ENCODE measurements at regions not wholly inside any gene's neighbourhood (a gene's known extent, or its start where the extent isn't known, plus 50 kb on each side); places are given as distances from the start of the nearest gene placed in this dataset.

DNA sequence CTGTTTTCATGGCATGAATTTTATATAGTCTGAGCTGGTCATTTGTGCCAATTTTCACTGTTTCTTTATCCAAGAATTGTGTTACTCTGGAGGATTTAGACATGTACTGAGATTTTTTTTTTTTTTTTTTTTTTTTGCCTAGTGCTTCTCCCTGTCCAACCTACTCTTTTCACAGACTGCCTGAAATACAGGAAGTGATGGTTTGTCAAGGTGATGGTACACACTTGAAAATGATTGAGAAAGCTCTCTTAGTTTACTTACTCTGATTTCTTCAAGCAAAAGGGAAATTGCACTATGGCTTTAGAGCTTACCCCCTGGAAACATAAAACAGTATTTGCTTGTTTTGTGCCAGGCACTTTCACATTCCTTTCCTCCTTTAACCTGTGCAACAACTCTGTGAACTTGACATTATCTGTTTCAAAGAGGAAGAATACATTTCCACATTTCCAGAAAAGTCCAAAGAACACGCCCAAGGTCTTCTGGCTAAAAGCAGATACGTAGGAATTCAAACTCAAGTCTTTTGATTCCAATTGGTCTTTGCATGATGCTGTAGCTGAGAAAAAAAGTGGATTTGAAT, 181.1 kb downstream of the SLC15A5 start (continued):
- TF ChIP-seq, protein P1, sequence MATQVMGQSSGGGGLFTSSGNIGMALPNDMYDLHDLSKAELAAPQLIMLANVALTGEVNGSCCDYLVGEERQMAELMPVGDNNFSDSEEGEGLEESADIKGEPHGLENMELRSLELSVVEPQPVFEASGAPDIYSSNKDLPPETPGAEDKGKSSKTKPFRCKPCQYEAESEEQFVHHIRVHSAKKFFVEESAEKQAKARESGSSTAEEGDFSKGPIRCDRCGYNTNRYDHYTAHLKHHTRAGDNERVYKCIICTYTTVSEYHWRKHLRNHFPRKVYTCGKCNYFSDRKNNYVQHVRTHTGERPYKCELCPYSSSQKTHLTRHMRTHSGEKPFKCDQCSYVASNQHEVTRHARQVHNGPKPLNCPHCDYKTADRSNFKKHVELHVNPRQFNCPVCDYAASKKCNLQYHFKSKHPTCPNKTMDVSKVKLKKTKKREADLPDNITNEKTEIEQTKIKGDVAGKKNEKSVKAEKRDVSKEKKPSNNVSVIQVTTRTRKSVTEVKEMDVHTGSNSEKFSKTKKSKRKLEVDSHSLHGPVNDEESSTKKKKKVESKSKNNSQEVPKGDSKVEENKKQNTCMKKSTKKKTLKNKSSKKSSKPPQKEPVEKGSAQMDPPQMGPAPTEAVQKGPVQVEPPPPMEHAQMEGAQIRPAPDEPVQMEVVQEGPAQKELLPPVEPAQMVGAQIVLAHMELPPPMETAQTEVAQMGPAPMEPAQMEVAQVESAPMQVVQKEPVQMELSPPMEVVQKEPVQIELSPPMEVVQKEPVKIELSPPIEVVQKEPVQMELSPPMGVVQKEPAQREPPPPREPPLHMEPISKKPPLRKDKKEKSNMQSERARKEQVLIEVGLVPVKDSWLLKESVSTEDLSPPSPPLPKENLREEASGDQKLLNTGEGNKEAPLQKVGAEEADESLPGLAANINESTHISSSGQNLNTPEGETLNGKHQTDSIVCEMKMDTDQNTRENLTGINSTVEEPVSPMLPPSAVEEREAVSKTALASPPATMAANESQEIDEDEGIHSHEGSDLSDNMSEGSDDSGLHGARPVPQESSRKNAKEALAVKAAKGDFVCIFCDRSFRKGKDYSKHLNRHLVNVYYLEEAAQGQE (IDR thresholded peaks at IDR 0.05; ENCODE audit: unreplicated experiment), result no peak

DNA sequence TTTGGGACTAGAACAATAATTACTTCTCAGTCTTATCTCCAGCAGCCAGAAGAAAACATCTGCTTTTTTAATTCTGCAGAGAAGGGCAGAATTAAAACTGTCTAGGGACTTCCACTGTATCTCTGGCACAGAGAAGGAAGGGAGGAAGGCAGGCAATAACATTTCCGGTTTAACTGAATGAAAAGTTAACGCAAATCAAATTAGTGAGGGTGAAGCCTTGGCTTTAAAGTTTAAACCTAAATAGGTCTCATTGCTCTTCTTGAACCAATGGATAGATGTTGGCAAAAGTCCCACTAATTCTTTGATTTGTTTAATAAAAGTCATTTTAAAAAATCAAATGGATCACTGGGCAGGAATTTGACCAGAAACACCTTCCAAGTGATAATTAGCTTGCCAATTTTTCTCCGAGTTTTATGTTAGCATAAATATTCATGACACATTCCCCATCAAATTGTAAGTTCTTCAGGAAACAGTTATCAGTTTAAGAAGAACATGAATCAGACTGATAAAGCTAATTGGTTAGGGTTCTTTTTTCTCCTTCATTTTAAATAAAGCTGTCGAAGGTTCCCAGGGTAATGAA, 181.9 kb downstream of the SLC15A5 start:
- H3K4me3 ChIP-seq, result no peak overlapping the region
- peaks cover 6% of the 10 kb centered on the region; the same call in 2 of the 3 replicates for H3K36me3 Mint-ChIP-seq (ENCODE audit: low read depth)
- H3K27me3 Mint-ChIP-seq (ENCODE audit: insufficient read depth, low read depth, poor library complexity), result no peaks in the 10 kb centered on the region
- no peaks in the 10 kb centered on the region for H3K36me3 ChIP-seq (ENCODE audit: insufficient read depth)
- no peak overlapping the region for H3K27ac Mint-ChIP-seq
- H2AFZ ChIP-seq, result no peak overlapping the region
- H3K79me2 ChIP-seq (replicated peaks; ENCODE audit: insufficient read depth), result no peaks in the 10 kb centered on the region
- no peak overlapping the region for H3K4me2 ChIP-seq
- no peaks in the 10 kb centered on the region for H3K4me1 Mint-ChIP-seq
- no peak overlapping the region for H3K4me3 Mint-ChIP-seq
- peaks cover 2% of the 10 kb centered on the region; the same call in 1 of the 2 replicates for H3K9me2 ChIP-seq (ENCODE audit: insufficient read depth)
- H3K27me3 ChIP-seq (ENCODE audit: insufficient read depth), result no peaks in the 10 kb centered on the region
- peaks cover 11% of the 10 kb centered on the region; the same call in 2 of the 3 replicates for H3K9me3 Mint-ChIP-seq
- no peak for ATAC-seq
- no peak for DNase-seq (ENCODE audit: low spot score)
- no peak overlapping the region for H3K27ac ChIP-seq (ENCODE audit: low read depth)
- no peaks in the 10 kb centered on the region for H3F3A ChIP-seq (replicated peaks; ENCODE audit: low read depth)
- H3K4me1 ChIP-seq (ENCODE audit: insufficient read depth), result no peaks in the 10 kb centered on the region
- H4K20me1 ChIP-seq (replicated peaks; ENCODE audit: insufficient read depth), result no peaks in the 10 kb centered on the region
- no peak for TF ChIP-seq CREB1 (CRISPR knock-in tag; IDR thresholded peaks at IDR 0.05; ENCODE audit: low read depth)
- TF ChIP-seq NANOG (IDR thresholded peaks at IDR 0.05; ENCODE audit: borderline replicate concordance), result no peak
- TF ChIP-seq ZNF114 (CRISPR knock-in tag; IDR thresholded peaks at IDR 0.05), result no peak
- no peak for TF ChIP-seq EZH2phosphoT487 (IDR thresholded peaks at IDR 0.05; ENCODE audit: unreplicated experiment)
- TF ChIP-seq, protein P2, sequence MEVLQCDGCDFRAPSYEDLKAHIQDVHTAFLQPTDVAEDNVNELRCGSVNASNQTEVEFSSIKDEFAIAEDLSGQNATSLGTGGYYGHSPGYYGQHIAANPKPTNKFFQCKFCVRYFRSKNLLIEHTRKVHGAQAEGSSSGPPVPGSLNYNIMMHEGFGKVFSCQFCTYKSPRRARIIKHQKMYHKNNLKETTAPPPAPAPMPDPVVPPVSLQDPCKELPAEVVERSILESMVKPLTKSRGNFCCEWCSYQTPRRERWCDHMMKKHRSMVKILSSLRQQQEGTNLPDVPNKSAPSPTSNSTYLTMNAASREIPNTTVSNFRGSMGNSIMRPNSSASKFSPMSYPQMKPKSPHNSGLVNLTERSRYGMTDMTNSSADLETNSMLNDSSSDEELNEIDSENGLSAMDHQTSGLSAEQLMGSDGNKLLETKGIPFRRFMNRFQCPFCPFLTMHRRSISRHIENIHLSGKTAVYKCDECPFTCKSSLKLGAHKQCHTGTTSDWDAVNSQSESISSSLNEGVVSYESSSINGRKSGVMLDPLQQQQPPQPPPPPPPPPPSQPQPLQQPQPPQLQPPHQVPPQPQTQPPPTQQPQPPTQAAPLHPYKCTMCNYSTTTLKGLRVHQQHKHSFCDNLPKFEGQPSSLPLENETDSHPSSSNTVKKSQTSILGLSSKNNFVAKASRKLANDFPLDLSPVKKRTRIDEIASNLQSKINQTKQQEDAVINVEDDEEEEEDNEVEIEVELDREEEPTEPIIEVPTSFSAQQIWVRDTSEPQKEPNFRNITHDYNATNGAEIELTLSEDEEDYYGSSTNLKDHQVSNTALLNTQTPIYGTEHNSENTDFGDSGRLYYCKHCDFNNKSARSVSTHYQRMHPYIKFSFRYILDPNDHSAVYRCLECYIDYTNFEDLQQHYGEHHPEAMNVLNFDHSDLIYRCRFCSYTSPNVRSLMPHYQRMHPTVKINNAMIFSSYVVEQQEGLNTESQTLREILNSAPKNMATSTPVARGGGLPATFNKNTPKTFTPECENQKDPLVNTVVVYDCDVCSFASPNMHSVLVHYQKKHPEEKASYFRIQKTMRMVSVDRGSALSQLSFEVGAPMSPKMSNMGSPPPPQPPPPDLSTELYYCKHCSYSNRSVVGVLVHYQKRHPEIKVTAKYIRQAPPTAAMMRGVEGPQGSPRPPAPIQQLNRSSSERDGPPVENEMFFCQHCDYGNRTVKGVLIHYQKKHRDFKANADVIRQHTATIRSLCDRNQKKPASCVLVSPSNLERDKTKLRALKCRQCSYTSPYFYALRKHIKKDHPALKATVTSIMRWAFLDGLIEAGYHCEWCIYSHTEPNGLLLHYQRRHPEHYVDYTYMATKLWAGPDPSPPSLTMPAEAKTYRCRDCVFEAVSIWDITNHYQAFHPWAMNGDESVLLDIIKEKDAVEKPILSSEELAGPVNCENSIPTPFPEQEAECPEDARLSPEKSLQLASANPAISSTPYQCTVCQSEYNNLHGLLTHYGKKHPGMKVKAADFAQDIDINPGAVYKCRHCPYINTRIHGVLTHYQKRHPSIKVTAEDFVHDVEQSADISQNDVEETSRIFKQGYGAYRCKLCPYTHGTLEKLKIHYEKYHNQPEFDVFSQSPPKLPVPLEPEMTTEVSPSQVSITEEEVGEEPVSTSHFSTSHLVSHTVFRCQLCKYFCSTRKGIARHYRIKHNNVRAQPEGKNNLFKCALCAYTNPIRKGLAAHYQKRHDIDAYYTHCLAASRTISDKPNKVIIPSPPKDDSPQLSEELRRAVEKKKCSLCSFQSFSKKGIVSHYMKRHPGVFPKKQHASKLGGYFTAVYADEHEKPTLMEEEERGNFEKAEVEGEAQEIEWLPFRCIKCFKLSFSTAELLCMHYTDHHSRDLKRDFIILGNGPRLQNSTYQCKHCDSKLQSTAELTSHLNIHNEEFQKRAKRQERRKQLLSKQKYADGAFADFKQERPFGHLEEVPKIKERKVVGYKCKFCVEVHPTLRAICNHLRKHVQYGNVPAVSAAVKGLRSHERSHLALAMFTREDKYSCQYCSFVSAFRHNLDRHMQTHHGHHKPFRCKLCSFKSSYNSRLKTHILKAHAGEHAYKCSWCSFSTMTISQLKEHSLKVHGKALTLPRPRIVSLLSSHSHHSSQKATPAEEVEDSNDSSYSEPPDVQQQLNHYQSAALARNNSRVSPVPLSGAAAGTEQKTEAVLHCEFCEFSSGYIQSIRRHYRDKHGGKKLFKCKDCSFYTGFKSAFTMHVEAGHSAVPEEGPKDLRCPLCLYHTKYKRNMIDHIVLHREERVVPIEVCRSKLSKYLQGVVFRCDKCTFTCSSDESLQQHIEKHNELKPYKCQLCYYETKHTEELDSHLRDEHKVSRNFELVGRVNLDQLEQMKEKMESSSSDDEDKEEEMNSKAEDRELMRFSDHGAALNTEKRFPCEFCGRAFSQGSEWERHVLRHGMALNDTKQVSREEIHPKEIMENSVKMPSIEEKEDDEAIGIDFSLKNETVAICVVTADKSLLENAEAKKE (CRISPR knock-in tag; IDR thresholded peaks at IDR 0.05), result no peak
- TF ChIP-seq POLR2AphosphoS5 (IDR thresholded peaks at IDR 0.05; ENCODE audit: low read depth), result no peak
- TF ChIP-seq, protein P3, sequence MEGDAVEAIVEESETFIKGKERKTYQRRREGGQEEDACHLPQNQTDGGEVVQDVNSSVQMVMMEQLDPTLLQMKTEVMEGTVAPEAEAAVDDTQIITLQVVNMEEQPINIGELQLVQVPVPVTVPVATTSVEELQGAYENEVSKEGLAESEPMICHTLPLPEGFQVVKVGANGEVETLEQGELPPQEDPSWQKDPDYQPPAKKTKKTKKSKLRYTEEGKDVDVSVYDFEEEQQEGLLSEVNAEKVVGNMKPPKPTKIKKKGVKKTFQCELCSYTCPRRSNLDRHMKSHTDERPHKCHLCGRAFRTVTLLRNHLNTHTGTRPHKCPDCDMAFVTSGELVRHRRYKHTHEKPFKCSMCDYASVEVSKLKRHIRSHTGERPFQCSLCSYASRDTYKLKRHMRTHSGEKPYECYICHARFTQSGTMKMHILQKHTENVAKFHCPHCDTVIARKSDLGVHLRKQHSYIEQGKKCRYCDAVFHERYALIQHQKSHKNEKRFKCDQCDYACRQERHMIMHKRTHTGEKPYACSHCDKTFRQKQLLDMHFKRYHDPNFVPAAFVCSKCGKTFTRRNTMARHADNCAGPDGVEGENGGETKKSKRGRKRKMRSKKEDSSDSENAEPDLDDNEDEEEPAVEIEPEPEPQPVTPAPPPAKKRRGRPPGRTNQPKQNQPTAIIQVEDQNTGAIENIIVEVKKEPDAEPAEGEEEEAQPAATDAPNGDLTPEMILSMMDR (conservative IDR thresholded peaks at IDR 0.05; ENCODE audit: low read depth in 2 of 2), result no peak
- TF ChIP-seq, protein P1 (IDR thresholded peaks at IDR 0.05; ENCODE audit: unreplicated experiment), result no peak

Measured in GM23338 (cell line).